Liver (tissue), 3 donors: ENCODE measurements at regions not wholly inside any gene's neighbourhood (a gene's known extent, or its start where the extent isn't known, plus 50 kb on each side); places are given as distances from the start of the nearest gene placed in this dataset.

Source experiments
- EGR1 ChIP-seq, 2 donors: IDR thresholded peaks; 2 replicates each; pipeline ENCODE4 v1.6.1; 2016 to 2018; ENCODE audit warnings: antibody characterized with exemption in 2 of 2, low read depth in 2 of 2
- FOXA1 ChIP-seq: IDR thresholded peaks from 2 replicates; pipeline ENCODE4 v1.6.1; 2016; ENCODE audit warnings: antibody characterized with exemption
- JUND ChIP-seq, 2 donors: IDR thresholded peaks; 2 replicates each; pipeline ENCODE4 v1.6.1; 2016; ENCODE audit warnings: antibody characterized with exemption in 2 of 2
- MAX ChIP-seq: IDR thresholded peaks from 2 replicates; pipeline ENCODE4 v1.6.1; 2016; ENCODE audit warnings: antibody characterized with exemption
- NR2F2 ChIP-seq: IDR thresholded peaks from 2 replicates; pipeline ENCODE4 v1.6.1; 2016; ENCODE audit warnings: antibody characterized with exemption
- TAF1 ChIP-seq: conservative IDR thresholded peaks from 2 replicates; pipeline ENCODE4 v1.6.1; 2016; ENCODE audit warnings: antibody characterized with exemption, mild to moderate bottlenecking
- YY1 ChIP-seq: IDR thresholded peaks from 2 replicates; pipeline ENCODE4 v1.6.1; 2016; ENCODE audit warnings: antibody characterized with exemption, mild to moderate bottlenecking
- TF ChIP-seq, protein P1 (sequence below): fragments of 150-350 bp; IDR thresholded peaks from 2 replicates; pipeline ENCODE4 v1.5.1; 2017; ENCODE audit warnings: improper control_type of control experiment, low read depth, low read length; ENCODE audit not compliant: missing input control
- TF ChIP-seq, protein P2 (sequence below): IDR thresholded peaks from 2 replicates; pipeline ENCODE4 v1.6.1; 2016; ENCODE audit warnings: antibody characterized with exemption
- donor health status: healthy.
- donor health status: healthy.

DNA sequence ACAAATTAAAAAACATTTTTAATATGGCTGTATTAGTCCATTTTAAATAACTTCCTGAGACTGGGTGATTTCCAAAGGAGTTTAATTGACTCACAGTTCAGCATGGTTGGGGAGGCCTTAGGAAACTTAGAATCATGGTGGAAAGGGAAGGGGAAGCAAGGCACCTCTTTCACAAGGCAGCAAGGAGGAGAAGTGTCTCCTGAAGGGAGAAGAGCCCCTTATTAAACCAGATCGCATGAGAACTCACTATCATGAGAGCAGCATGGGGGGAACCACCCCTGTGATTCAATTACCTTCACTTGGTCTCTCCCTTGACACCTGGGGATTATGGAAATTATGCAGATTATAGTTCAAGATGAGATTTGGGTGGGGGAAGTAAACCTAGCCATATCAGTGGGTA lies 488.6 kb downstream of the ETS1 start:
- TF ChIP-seq, protein P1, sequence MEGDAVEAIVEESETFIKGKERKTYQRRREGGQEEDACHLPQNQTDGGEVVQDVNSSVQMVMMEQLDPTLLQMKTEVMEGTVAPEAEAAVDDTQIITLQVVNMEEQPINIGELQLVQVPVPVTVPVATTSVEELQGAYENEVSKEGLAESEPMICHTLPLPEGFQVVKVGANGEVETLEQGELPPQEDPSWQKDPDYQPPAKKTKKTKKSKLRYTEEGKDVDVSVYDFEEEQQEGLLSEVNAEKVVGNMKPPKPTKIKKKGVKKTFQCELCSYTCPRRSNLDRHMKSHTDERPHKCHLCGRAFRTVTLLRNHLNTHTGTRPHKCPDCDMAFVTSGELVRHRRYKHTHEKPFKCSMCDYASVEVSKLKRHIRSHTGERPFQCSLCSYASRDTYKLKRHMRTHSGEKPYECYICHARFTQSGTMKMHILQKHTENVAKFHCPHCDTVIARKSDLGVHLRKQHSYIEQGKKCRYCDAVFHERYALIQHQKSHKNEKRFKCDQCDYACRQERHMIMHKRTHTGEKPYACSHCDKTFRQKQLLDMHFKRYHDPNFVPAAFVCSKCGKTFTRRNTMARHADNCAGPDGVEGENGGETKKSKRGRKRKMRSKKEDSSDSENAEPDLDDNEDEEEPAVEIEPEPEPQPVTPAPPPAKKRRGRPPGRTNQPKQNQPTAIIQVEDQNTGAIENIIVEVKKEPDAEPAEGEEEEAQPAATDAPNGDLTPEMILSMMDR: no peak
- no peak for TF ChIP-seq TAF1
- TF ChIP-seq JUND (IDR thresholded peaks at IDR 0.05): no peak
- TF ChIP-seq, protein P2, sequence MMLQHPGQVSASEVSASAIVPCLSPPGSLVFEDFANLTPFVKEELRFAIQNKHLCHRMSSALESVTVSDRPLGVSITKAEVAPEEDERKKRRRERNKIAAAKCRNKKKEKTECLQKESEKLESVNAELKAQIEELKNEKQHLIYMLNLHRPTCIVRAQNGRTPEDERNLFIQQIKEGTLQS: no peak
- TF ChIP-seq MAX: no peak
- no peak for TF ChIP-seq NR2F2
- no peak for TF ChIP-seq YY1
- no peak for TF ChIP-seq FOXA1
- TF ChIP-seq EGR1 (IDR thresholded peaks at IDR 0.05; ENCODE audit: low read depth in 2 of 2): no peak
